HL-60 (cell line): ENCODE measurements at regions not wholly inside any gene's neighbourhood (a gene's known extent, or its start where the extent isn't known, plus 50 kb on each side); places are given as distances from the start of the nearest gene placed in this dataset.

Experiments
- DNase-seq, 2 experiments: peaks; one replicate each; pipeline ENCODE4 v3.0.0-alpha.2; 2010 to 2020; ENCODE audit warnings: low read depth in 1 of 2, low spot score in 1 of 2
- H3K27ac ChIP-seq: fragments of 250-450 bp; sonication (Bioruptor Pico); replicated peaks from 2 replicates; pipeline ENCODE4 v1.5.1; 2020; ENCODE audit warnings: mild to moderate bottlenecking, moderate library complexity
- H3K27me3 ChIP-seq: fragments of 250-450 bp; sonication (Bioruptor Pico); 2 replicates; pipeline ENCODE4 v1.5.1; 2021; ENCODE audit warnings: mild to moderate bottlenecking, moderate library complexity; ENCODE audit not compliant: insufficient read depth, poor library complexity, severe bottlenecking
- H3K4me3 ChIP-seq: replicated peaks from 2 replicates; pipeline ENCODE4 v1.5.1; 2011; ENCODE audit warnings: mild to moderate bottlenecking, control low read depth, low read length; ENCODE audit not compliant: insufficient read depth
- CTCF ChIP-seq: IDR thresholded peaks from one replicate; pipeline ENCODE4 v1.5.1; 2011; ENCODE audit warnings: low read length, control low read depth, inconsistent platforms; ENCODE audit not compliant: insufficient read depth
- GABPA ChIP-seq: IDR thresholded peaks from 2 replicates; pipeline ENCODE4 v1.6.1; 2012; ENCODE audit warnings: low read depth
- POLR2AphosphoS5 ChIP-seq: IDR thresholded peaks from 2 replicates; pipeline ENCODE4 v1.6.1; 2012; ENCODE audit warnings: low read depth
- REST ChIP-seq: IDR thresholded peaks from 2 replicates; pipeline ENCODE4 v1.6.1; 2012; ENCODE audit warnings: low read depth; ENCODE audit not compliant: insufficient replicate concordance
- SPI1 ChIP-seq: IDR thresholded peaks from 2 replicates; pipeline ENCODE4 v1.6.1; 2012; ENCODE audit warnings: low read depth, mild to moderate bottlenecking, borderline replicate concordance

DNA sequence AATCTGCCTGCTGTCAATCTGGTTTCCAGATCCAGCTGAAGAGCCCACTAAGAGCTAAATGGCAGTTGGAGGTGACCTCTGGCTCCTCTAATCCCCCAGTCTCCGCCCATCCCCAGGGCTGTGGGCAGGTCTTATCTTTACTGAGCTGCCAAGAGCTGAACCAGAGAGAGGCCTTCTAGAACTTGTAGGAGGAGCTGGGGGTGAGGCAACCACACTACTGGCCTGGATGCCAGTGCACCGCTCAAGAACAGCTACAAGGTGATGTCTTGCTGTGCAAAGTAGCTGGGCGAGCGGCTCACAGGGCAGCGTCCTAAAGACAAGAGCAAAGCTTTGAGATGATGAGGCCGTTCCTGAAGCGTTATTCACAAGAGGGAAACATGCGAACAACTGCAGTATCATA is 374.6 kb downstream of the CTTN start:
- no peak for TF ChIP-seq GABPA
- TF ChIP-seq CTCF = no peak
- TF ChIP-seq SPI1 = no peak
- no peak for TF ChIP-seq POLR2AphosphoS5
- H3K4me3 ChIP-seq = no peak overlapping the region
- no peak for DNase-seq
- H3K27me3 ChIP-seq = no peaks in the 10 kb centered on the region
- H3K27ac ChIP-seq = no peak overlapping the region

- Histone ChIP-seq H3K27ac (no peak overlapping the region), H3K27me3 (no peaks in the 10 kb centered on the region), H3K4me3 (no peak overlapping the region)
- TF ChIP-seq CTCF = no peak
- no peak for TF ChIP-seq POLR2AphosphoS5
- TF ChIP-seq SPI1 = no peak
- no peak for TF ChIP-seq GABPA
- TF ChIP-seq REST = no peak
- no peak for DNase-seq
Measured at GRCh38 chr11:70775386-70776075, 377.2 kb downstream of the CTTN start.

GRCh38 chr11:70776914-70777532 is 378.7 kb downstream of the CTTN start:
- no peak overlapping the region for H3K4me3 ChIP-seq

More at GRCh38 chr11:70776914-70777532, 378.7 kb downstream of the CTTN start:
- TF ChIP-seq SPI1 = no peak
- no peak for TF ChIP-seq POLR2AphosphoS5
- no peak for TF ChIP-seq REST
- TF ChIP-seq CTCF = no peak
- no peak for TF ChIP-seq GABPA
- no peak for DNase-seq
- Histone ChIP-seq H3K27me3 (no peaks in the 10 kb centered on the region), H3K27ac (no peak overlapping the region)
